Lung (tissue), 11 donors: ENCODE measurements at regions not wholly inside any gene's neighbourhood (a gene's known extent, or its start where the extent isn't known, plus 50 kb on each side); places are given as distances from the start of the nearest gene placed in this dataset.

Experiments used
- ATAC-seq: fragments of 200-7000 bp; cut with Tn5 transposase; one replicate; pipeline ENCODE4 v1.9.1; 2020; ENCODE audit warnings: moderate number of reproducible peaks; ENCODE audit not compliant: insufficient read depth, low FRiP score
- DNase-seq, 3 donors: peaks; one replicate each; pipeline ENCODE4 v3.0.0-alpha.2; 2013 to 2017
- H3K27ac ChIP-seq, 2 donors: one replicate each; pipeline ENCODE4 v1.5.1; 2013; ENCODE audit warnings: mild to moderate bottlenecking in 2 of 2, moderate library complexity in 2 of 2, control low read depth in 1 of 2, inconsistent platforms in 1 of 2, low read depth in 1 of 2, low read length in 1 of 2
- H3K27me3 ChIP-seq, 3 donors: one replicate each; pipeline ENCODE4 v1.5.1; 2013; ENCODE audit warnings: low read length in 2 of 3; ENCODE audit not compliant: control insufficient read depth in 3 of 3, insufficient read depth in 3 of 3
- H3K36me3 ChIP-seq, 4 donors: one replicate each; pipeline ENCODE4 v1.5.1; 2013; ENCODE audit warnings: low read length in 4 of 4, mild to moderate bottlenecking in 1 of 4, moderate library complexity in 1 of 4; ENCODE audit not compliant: control insufficient read depth in 4 of 4, insufficient read depth in 4 of 4
- H3K4me1 ChIP-seq, 5 donors: one replicate each; pipeline ENCODE4 v1.5.1; 2013; ENCODE audit warnings: low read length in 5 of 5, mild to moderate bottlenecking in 2 of 5, moderate library complexity in 1 of 5; ENCODE audit not compliant: control insufficient read depth in 5 of 5, insufficient read depth in 5 of 5
- H3K4me3 ChIP-seq: one replicate; pipeline ENCODE4 v1.5.1; 2013; ENCODE audit warnings: mild to moderate bottlenecking, control low read depth, moderate library complexity
- H3K9ac ChIP-seq, 2 donors: one replicate each; pipeline ENCODE4 v1.5.1; 2013; ENCODE audit warnings: low read length in 2 of 2, control low read depth in 1 of 2; ENCODE audit not compliant: insufficient read depth in 1 of 2
- H3K9me3 ChIP-seq, 4 donors: one replicate each; pipeline ENCODE4 v1.5.1; 2013; ENCODE audit warnings: low read length in 3 of 4, mild to moderate bottlenecking in 1 of 4, moderate library complexity in 1 of 4; ENCODE audit not compliant: control insufficient read depth in 4 of 4, insufficient read depth in 3 of 4
- WGBS, 2 donors: extraction: QIAGEN DNeasy Blood & Tissue Kit; methylation state at CpG; one replicate each; pipeline ENCODE4 v1.1.7; 2013; 5-methylcytosine and 5-hydroxymethylcytosine counted together
- TF ChIP-seq, protein P1 (sequence below): IDR thresholded peaks from 2 replicates; pipeline ENCODE4 v1.5.1; 2012; ENCODE audit warnings: mild to moderate bottlenecking; ENCODE audit errors: control extremely low read depth, extremely low read depth
- donor health status: control.
- donor health status: control.
- donor health status: Bipolar disorder and iron deficiency.
- donor health status: healthy.
- donor health status: DM: yes; HTN: yes; CAD: no.

DNA sequence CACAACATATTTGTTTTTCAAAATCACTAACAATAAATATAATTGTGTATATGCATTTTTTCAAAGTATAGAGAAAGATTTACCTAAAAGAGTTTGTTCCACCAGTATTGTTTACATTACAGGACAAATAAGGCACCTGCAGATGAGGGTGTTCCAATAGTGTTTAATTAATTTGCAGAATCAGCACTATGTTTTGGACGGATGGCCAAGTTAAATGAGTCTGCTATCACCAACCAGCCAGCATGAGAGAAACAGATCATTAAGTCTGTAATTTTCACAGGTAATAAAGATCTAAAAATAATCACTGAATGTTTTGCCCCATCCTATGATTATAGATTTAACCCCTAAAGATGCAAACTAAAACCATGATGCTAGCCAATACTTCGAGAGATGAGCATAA is 2247.0 kb downstream of the NCAM2 start:
- Histone ChIP-seq H3K4me3 (no peak overlapping the region), H3K9me3 (peaks cover 0 to 2% (median 0%) of the 10 kb centered on the region in 4 donors), H3K9ac (no peak overlapping the region), H3K27me3 (no peaks in the 10 kb centered on the region), H3K27ac (no peak overlapping the region), H3K4me1 (peaks cover 0 to 6% (median 0%) of the 10 kb centered on the region in 5 donors), H3K36me3 (no peaks in the 10 kb centered on the region)
- no peak for ATAC-seq
- DNase-seq, result no peak
- 82 to 84% methylated on average over 2 of the region's 2 CpGs for WGBS, 2 donors
- TF ChIP-seq, protein P1, sequence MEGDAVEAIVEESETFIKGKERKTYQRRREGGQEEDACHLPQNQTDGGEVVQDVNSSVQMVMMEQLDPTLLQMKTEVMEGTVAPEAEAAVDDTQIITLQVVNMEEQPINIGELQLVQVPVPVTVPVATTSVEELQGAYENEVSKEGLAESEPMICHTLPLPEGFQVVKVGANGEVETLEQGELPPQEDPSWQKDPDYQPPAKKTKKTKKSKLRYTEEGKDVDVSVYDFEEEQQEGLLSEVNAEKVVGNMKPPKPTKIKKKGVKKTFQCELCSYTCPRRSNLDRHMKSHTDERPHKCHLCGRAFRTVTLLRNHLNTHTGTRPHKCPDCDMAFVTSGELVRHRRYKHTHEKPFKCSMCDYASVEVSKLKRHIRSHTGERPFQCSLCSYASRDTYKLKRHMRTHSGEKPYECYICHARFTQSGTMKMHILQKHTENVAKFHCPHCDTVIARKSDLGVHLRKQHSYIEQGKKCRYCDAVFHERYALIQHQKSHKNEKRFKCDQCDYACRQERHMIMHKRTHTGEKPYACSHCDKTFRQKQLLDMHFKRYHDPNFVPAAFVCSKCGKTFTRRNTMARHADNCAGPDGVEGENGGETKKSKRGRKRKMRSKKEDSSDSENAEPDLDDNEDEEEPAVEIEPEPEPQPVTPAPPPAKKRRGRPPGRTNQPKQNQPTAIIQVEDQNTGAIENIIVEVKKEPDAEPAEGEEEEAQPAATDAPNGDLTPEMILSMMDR, result no peak

DNA sequence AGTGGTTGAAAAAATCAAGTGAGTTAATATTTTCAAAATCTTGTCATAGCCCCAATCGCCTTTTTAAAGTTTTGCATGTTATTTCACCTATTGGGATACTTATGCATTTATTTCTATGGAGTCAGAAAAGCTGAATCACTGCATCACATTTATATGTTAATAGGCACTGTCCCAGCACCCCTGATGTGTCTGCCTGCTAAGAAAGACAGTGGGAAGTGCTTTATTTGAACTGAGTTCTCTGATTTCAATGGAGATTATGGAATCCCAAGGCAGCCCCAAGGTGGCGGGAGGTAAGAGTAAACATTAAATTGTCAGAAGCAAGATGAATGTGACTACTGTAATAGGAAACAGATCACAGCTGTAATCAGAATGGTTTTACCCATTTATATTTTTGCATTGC is 2225.7 kb downstream of the NCAM2 start:
- ATAC-seq, result no peak
- WGBS, 2 donors, result 66 to 76% methylated on average over 2 of the region's 2 CpGs
- TF ChIP-seq, protein P1, result no peak
- no peak overlapping the region for H3K4me3 ChIP-seq
- no peaks in the 10 kb centered on the region for H3K27me3 ChIP-seq
- H3K9ac ChIP-seq, result no peak overlapping the region
- H3K4me1 ChIP-seq, result no peaks in the 10 kb centered on the region
- DNase-seq, result no peak
- no peaks in the 10 kb centered on the region for H3K36me3 ChIP-seq
- no peaks in the 10 kb centered on the region for H3K9me3 ChIP-seq
- H3K27ac ChIP-seq, result no peak overlapping the region

DNA sequence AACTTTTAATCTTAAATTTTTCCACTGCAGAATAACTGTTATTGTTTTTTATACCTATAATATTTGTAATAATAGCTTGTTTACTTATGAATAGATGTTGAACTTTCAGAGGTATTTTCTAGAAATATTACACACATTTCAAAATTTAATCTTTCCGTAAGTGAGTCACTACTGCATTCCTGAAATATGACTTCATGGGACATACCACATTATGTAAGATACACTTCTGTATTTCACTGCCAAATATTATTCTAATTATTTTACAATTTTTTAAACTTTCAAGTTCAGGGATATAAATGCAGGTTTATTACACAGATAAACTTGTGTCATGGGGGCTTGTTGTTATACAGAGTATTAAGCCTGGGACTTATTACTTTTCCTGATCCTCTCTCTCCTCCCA is 2220.5 kb downstream of the NCAM2 start:
- H3K9ac ChIP-seq, result no peak overlapping the region
- H3K9me3 ChIP-seq, result peaks cover 0 to 4% (median 0%) of the 10 kb centered on the region in 4 donors
- no peak overlapping the region for H3K4me3 ChIP-seq
- no peaks in the 10 kb centered on the region for H3K27me3 ChIP-seq
- ATAC-seq (no peak), DNase-seq (no peak)
- TF ChIP-seq, protein P1, result no peak
- WGBS, 2 donors, result 86% methylated on average over 1 of the region's 1 CpG
- H3K4me1 ChIP-seq, result no peaks in the 10 kb centered on the region
- H3K36me3 ChIP-seq, result no peaks in the 10 kb centered on the region
- no peak overlapping the region for H3K27ac ChIP-seq

DNA sequence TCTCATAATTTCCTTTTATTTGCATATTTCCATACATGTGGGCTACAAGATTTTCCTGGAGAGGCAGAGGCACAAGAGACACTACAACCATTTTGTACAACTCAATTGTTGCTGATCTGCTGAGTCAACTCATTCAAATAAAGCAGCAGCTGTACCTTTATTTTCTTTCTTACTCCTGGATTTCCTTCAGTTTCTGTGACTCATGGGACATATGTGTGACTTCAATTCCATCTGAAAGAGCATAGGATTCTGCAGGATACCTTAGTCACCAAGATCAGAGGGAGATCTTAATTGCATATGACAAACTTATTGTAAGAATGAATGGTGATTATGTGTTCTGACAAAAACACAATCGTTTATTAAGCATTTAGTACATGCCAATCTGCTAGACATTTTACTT is 2219.4 kb downstream of the NCAM2 start:
- peaks cover 0 to 7% (median 5%) of the 10 kb centered on the region in 4 donors for H3K9me3 ChIP-seq
- H3K9ac ChIP-seq, result no peak overlapping the region
- DNase-seq (no peak), ATAC-seq (no peak)
- H3K27ac ChIP-seq, result no peak overlapping the region
- 83 to 88% methylated on average over 1 of the region's 1 CpG for WGBS, 2 donors
- no peaks in the 10 kb centered on the region for H3K36me3 ChIP-seq
- H3K4me3 ChIP-seq, result no peak overlapping the region
- H3K4me1 ChIP-seq, result no peaks in the 10 kb centered on the region
- H3K27me3 ChIP-seq, result no peaks in the 10 kb centered on the region
- TF ChIP-seq, protein P1, result no peak
